Kidney (tissue), 13 donors: ENCODE measurements at regions not wholly inside any gene's neighbourhood (a gene's known extent, or its start where the extent isn't known, plus 50 kb on each side); places are given as distances from the start of the nearest gene placed in this dataset.
"Not testable (repeated sequence)": the region's sequence is repeated elsewhere in the genome, so short reads cannot be mapped to it uniquely, and the experiment has no call there.

Experiments
- DNase-seq, 5 donors: peaks; one replicate each; pipeline ENCODE4 v3.0.0-alpha.2; 2013 to 2020
- FAIRE-seq: peaks from 2 replicates; lab custom pipeline; 2012; peaks lifted over from hg19 to GRCh38; lab: Jason Lieb, UNC
- H3K27ac ChIP-seq, 2 donors: one replicate each; pipeline ENCODE4 v1.7.0; 2013; ENCODE audit warnings: low read depth in 2 of 2, low read length in 2 of 2, inconsistent platforms in 1 of 2
- H3K27me3 ChIP-seq: one replicate; pipeline ENCODE4 v1.7.1; 2013; ENCODE audit warnings: low read length, inconsistent platforms; ENCODE audit not compliant: control insufficient read depth, insufficient read depth
- H3K36me3 ChIP-seq, 3 donors: one replicate each; pipeline versions ENCODE4 v1.7.0 to v1.7.1; 2013; ENCODE audit warnings: low read length in 3 of 3, control low read depth in 1 of 3, inconsistent platforms in 1 of 3; ENCODE audit not compliant: insufficient read depth in 3 of 3, control insufficient read depth in 2 of 3
- H3K4me1 ChIP-seq, 3 donors: one replicate each; pipeline versions ENCODE4 v1.7.0 to v1.7.1; 2013; ENCODE audit warnings: low read length in 3 of 3, inconsistent platforms in 1 of 3, low read depth in 1 of 3; ENCODE audit not compliant: control insufficient read depth in 2 of 3, insufficient read depth in 2 of 3
- H3K4me3 ChIP-seq, 3 donors: one replicate each; pipeline versions ENCODE4 v1.7.0 to v1.8.1; 2013; ENCODE audit warnings: low read length in 3 of 3, control low read depth in 1 of 3, inconsistent platforms in 1 of 3
- H3K9ac ChIP-seq, 3 donors: one replicate each; pipeline versions ENCODE4 v1.7.0 to v1.7.1; 2013; ENCODE audit warnings: low read length in 3 of 3, control low read depth in 1 of 3, inconsistent platforms in 1 of 3
- H3K9me3 ChIP-seq, 3 donors: one replicate each; pipeline versions ENCODE4 v1.7.0 to v1.7.1; 2013; ENCODE audit warnings: low read length in 3 of 3, control low read depth in 1 of 3, inconsistent platforms in 1 of 3; ENCODE audit not compliant: control insufficient read depth in 2 of 3, insufficient read depth in 1 of 3
- intact Hi-C: fragments of 100-400 bp; cut with DNase I; formaldehyde crosslinking; loops from one replicate; pipeline ENCODE4 v1.11.1; 2022
- TF ChIP-seq, protein P1 (sequence below): IDR thresholded peaks from 3 replicates; pipeline ENCODE4 v1.5.1; 2012; ENCODE audit warnings: mild to moderate bottlenecking, moderate library complexity, borderline replicate concordance; ENCODE audit not compliant: insufficient read depth; ENCODE audit errors: extremely low read depth
- donor health status: control.
- donor health status: control.
- donor health status: control.
- donor health status: control.
- donor health status: control.
- donor health status: DM: yes; HTN: yes; CAD: no.
- donor health status: Normal renal cell carcinoma (clear cell type).

DNA sequence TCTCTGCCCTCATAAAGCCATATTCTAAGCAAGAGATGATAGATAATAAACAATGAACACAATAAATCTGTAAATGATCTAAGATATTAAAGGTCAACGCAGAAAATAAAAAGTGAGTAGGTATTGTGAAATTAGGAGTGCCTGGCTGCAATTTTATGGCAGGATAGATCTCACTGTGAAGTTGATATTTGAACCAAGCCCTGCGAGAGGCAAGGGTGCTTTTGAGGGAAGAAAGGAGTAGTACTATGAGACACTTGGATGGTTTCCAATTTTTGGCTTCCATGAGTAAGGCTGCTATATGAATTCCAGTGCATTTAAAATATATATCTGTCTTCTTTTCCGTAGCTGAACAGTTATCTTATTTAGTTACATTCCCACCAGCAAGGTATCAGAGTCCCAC, 720.0 kb upstream of the CNTN5 start:
- intact Hi-C loops = no loop called here
- Histone ChIP-seq H3K36me3 (no peaks in the 10 kb centered on the region), H3K27me3 (no peaks in the 10 kb centered on the region), H3K4me1 (no peaks in the 10 kb centered on the region), H3K27ac (no peak overlapping the region), H3K9ac (no peak overlapping the region), H3K9me3 (no peaks in the 10 kb centered on the region), H3K4me3 (no peak overlapping the region)
- TF ChIP-seq, protein P1, sequence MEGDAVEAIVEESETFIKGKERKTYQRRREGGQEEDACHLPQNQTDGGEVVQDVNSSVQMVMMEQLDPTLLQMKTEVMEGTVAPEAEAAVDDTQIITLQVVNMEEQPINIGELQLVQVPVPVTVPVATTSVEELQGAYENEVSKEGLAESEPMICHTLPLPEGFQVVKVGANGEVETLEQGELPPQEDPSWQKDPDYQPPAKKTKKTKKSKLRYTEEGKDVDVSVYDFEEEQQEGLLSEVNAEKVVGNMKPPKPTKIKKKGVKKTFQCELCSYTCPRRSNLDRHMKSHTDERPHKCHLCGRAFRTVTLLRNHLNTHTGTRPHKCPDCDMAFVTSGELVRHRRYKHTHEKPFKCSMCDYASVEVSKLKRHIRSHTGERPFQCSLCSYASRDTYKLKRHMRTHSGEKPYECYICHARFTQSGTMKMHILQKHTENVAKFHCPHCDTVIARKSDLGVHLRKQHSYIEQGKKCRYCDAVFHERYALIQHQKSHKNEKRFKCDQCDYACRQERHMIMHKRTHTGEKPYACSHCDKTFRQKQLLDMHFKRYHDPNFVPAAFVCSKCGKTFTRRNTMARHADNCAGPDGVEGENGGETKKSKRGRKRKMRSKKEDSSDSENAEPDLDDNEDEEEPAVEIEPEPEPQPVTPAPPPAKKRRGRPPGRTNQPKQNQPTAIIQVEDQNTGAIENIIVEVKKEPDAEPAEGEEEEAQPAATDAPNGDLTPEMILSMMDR = no peak
- no peak for DNase-seq
- FAIRE-seq = no peak

DNA sequence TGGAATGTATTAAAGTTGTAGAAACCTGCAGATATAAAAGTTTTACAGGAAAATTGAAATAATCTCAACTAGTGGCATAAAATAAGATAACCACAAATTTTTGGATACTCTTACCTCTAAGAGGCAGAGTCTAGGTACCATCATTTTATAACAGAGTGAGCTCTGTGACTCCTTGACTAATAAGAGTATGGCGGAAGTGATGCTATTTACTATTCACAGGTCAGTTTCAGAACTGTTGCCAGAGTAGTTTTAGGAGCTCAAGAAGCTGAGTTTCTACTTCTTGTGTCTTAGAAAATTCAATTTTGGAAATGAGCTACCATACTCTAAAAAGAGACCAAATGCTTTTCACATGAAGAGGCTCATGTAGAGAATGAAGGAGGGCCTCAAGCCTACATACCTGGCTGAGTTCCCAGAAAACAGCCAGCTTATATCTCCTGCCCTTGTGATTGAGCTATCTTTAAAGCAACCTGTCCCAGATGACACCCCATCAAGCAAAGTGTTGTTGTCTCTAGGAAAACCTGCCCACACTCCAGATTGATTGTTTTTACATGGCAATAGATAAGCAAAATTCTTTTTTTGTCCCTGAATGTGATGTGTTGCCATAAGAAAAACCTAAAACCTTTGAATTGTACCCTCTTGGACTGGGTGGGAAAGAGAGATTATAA, 712.8 kb upstream of the CNTN5 start:
- no peak overlapping the region for H3K27ac ChIP-seq
- TF ChIP-seq, protein P1 = no peak
- no peak overlapping the region for H3K9ac ChIP-seq
- FAIRE-seq (no peak), DNase-seq (no peak)
- H3K36me3 ChIP-seq = no peaks in the 10 kb centered on the region
- no peaks in the 10 kb centered on the region for H3K9me3 ChIP-seq
- no peak overlapping the region for H3K4me3 ChIP-seq
- intact Hi-C loops = no loop called here
- H3K27me3 ChIP-seq = no peaks in the 10 kb centered on the region
- H3K4me1 ChIP-seq = no peaks in the 10 kb centered on the region

DNA sequence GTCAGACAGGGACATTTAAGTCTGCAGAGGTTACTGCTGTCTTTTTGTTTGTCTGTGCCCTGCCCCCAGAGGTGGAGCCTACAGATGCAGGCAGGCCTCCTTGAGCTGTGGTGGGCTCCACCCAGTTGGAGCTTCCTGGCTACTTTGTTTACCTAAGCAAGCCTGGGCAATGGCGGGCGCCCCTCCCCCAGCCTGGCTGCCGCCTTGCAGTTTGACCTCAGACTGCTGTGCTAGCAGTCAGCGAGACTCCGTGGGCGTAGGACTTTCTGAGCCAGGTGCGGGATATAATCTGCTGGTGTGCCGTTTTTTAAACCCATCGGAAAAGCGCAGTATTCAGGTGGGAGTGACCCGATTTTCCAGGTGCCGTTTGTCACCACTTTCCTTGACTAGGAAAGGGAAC, 690.4 kb upstream of the CNTN5 start:
- H3K27me3 ChIP-seq, DNase-seq, FAIRE-seq, intact Hi-C loops, H3K4me1 ChIP-seq, H3K36me3 ChIP-seq, H3K4me3 ChIP-seq, H3K27ac ChIP-seq, H3K9ac ChIP-seq, H3K9me3 ChIP-seq: not testable (repeated sequence)

DNA sequence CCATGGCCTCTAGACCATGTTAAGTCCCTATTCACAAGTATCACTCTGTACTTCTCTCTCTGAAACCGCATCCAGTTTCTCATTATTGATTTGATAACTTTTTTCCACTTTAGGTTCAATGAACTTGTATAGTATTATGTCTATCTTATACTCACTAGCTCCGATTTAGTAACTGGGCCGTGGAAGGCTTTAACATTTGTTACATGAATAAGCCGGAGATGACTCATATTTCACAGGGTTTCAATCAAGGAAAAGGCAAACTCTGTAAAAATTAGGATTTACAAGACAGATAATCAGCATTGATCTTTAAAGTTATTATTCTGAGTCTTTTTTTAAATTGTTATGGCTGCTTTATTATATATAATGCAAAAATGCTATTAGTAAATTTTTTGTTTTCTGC, 662.2 kb upstream of the CNTN5 start:
- no peaks in the 10 kb centered on the region for H3K9me3 ChIP-seq
- DNase-seq = no peak
- TF ChIP-seq, protein P1 = no peak
- no peaks in the 10 kb centered on the region for H3K36me3 ChIP-seq
- no peaks in the 10 kb centered on the region for H3K27me3 ChIP-seq
- H3K4me1 ChIP-seq = no peaks in the 10 kb centered on the region
- no peak for FAIRE-seq
- H3K9ac ChIP-seq = no peak overlapping the region
- intact Hi-C loops = no loop called here
- no peak overlapping the region for H3K27ac ChIP-seq
- no peak overlapping the region for H3K4me3 ChIP-seq
